ENCODE measurements at regions not wholly inside any gene's neighbourhood (a gene's known extent, or its start where the extent isn't known, plus 50 kb on each side); places are given as distances from the start of the nearest gene placed in this dataset.

DNA sequence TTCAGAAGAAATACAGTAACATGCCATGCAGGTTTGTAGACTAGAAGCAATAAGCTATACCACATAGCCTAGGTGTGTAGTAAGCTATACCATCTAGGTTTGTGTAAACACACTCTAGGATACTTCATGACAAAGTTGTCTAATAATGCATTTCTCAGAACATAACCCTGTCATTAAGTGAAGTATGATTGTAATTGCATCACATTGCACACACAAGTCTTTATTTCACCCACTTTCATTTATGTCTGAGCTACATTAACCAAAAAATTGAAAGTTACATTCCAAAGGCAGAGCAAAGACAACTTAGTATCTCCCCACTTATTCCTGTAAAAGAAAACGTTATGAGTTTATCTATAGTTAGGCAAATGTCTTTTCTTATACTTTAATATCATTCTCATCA, 64.5 kb upstream of the ATF3 start:
- no peak for DNase-seq (ENCODE audit: low read depth, low spot score)
- POLR2A ChIA-PET: no interaction called here
- H3K27me3 ChIP-seq (ENCODE audit: control insufficient read depth in 2 of 2, insufficient read depth in 2 of 2, low read length in 2 of 2): peaks cover 10 to 19% of the 10 kb centered on the region in 2 experiments
- H3K9ac ChIP-seq (replicated peaks; ENCODE audit: extremely low read depth, insufficient read depth, low read length): no peak overlapping the region
- intact Hi-C loops (cut with micrococcal nuclease) (no loop called here), dilution Hi-C loops (cut with MboI; ENCODE audit: extremely low pct_ligation_motif_present, low sequenced_read_pairs) (no loop called here)
- no peak overlapping the region for H2AFZ ChIP-seq (ENCODE audit: low read depth, low read length)
- no peaks in the 10 kb centered on the region for H3K36me3 ChIP-seq (ENCODE audit: control insufficient read depth in 2 of 2, extremely low read depth in 1 of 2, insufficient read depth in 2 of 2, low read length in 2 of 2)
- H3K4me2 ChIP-seq (ENCODE audit: insufficient read depth, low read length): no peak overlapping the region
- FAIRE-seq: no peak
- no peak overlapping the region for H3K4me3 ChIP-seq (replicated peaks in 1 of 3; ENCODE audit: insufficient read depth in 1 of 3, low read depth in 1 of 3, low read length in 3 of 3)
- CTCF ChIA-PET: interaction anchor here (1.2 kb wide), 1 partner anchor 67 kb away, joined by 3 read pairs; no protein-coding TSS in a partner anchor
- no peaks in the 10 kb centered on the region for H3K4me1 ChIP-seq (ENCODE audit: control insufficient read depth, extremely low read depth, insufficient read depth, low read length)
- no peaks in the 10 kb centered on the region for H3K79me2 ChIP-seq (ENCODE audit: control insufficient read depth, insufficient read depth, low read length)
- no peak overlapping the region for H3K27ac ChIP-seq (ENCODE audit: insufficient read depth, low read depth, low read length)
- no peaks in the 10 kb centered on the region for H4K20me1 ChIP-seq (replicated peaks; ENCODE audit: control insufficient read depth, extremely low read depth, insufficient read depth, low read length)
- TF ChIP-seq POLR2A (IDR thresholded peaks at IDR 0.05; ENCODE audit: low read depth, low read length): no peak
- TF ChIP-seq, protein P1, sequence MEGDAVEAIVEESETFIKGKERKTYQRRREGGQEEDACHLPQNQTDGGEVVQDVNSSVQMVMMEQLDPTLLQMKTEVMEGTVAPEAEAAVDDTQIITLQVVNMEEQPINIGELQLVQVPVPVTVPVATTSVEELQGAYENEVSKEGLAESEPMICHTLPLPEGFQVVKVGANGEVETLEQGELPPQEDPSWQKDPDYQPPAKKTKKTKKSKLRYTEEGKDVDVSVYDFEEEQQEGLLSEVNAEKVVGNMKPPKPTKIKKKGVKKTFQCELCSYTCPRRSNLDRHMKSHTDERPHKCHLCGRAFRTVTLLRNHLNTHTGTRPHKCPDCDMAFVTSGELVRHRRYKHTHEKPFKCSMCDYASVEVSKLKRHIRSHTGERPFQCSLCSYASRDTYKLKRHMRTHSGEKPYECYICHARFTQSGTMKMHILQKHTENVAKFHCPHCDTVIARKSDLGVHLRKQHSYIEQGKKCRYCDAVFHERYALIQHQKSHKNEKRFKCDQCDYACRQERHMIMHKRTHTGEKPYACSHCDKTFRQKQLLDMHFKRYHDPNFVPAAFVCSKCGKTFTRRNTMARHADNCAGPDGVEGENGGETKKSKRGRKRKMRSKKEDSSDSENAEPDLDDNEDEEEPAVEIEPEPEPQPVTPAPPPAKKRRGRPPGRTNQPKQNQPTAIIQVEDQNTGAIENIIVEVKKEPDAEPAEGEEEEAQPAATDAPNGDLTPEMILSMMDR (IDR thresholded peaks at IDR 0.05; ENCODE audit: extremely low read depth in 1 of 2, insufficient read depth in 1 of 2, low read depth in 1 of 2, low read length in 2 of 2): no peak
- no peak for TF ChIP-seq GATA2 (IDR thresholded peaks at IDR 0.05; ENCODE audit: insufficient read depth, insufficient read length, low read depth, low read length)
- no peak for TF ChIP-seq POLR2AphosphoS5 (IDR thresholded peaks at IDR 0.05; ENCODE audit: insufficient read depth, low read depth, low read length)
- TF ChIP-seq, protein P2, sequence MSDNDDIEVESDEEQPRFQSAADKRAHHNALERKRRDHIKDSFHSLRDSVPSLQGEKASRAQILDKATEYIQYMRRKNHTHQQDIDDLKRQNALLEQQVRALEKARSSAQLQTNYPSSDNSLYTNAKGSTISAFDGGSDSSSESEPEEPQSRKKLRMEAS (IDR thresholded peaks at IDR 0.05; ENCODE audit: insufficient read depth, insufficient read length): no peak
- TF ChIP-seq JUN (IDR thresholded peaks at IDR 0.05; ENCODE audit: borderline replicate concordance, insufficient read depth, insufficient read length, low read depth): no peak
- H3K9me3 ChIP-seq (replicated peaks; ENCODE audit: control insufficient read depth, insufficient read depth, low read length): no peaks in the 10 kb centered on the region
- H3K9me1 ChIP-seq (replicated peaks; ENCODE audit: control insufficient read depth, extremely low read depth, insufficient read depth, low read length): no peaks in the 10 kb centered on the region
- BruUV-seq (replicated peaks): no TSS peak

Data from endothelial cell of umbilical vein (primary cell).